ENCODE measurements at regions not wholly inside any gene's neighbourhood (a gene's known extent, or its start where the extent isn't known, plus 50 kb on each side); places are given as distances from the start of the nearest gene placed in this dataset.
"Not testable (repeated sequence)": the region's sequence is repeated elsewhere in the genome, so short reads cannot be mapped to it uniquely, and the experiment has no call there.

- in situ Hi-C loops (cut with HindIII; ENCODE audit: low sequenced_read_pairs), result no loop called here
Measured at GRCh38 chr9:108766626-108767161, 89.1 kb downstream of the ACTL7B start.

GRCh38 chr9:108765265-108765664 is 90.5 kb downstream of the ACTL7B start:
- in situ Hi-C loops (cut with HindIII; ENCODE audit: low sequenced_read_pairs), result no loop called here

GRCh38 chr9:108762348-108763055 is 93.3 kb downstream of the ACTL7B start:
- in situ Hi-C loops (cut with HindIII; ENCODE audit: low sequenced_read_pairs), result no loop called here

GRCh38 chr9:108761655-108762347 is 94.0 kb downstream of the ACTL7B start:
- in situ Hi-C loops (cut with HindIII; ENCODE audit: low sequenced_read_pairs), result no loop called here

DNA sequence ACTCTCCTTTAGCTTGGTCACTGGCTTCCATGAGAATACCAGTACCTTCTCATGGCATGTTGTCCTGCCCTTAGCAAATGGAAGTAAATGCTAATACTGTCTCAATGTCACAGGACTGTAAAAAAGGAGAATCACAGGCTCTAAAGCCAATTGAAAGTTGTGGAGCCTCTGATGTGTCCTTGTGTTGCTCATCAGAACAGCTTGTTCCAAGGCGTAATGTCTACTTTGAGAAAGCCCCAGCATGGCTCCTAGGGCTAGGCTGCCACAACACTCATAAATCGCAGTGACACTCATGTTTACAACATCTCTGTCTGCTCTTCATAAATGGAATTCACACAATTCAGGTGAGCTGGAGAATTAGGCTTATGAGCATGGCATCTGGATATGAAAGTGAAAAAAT is 94.9 kb downstream of the ACTL7B start:
- in situ Hi-C loops (cut with HindIII; ENCODE audit: low sequenced_read_pairs), result no loop called here

DNA sequence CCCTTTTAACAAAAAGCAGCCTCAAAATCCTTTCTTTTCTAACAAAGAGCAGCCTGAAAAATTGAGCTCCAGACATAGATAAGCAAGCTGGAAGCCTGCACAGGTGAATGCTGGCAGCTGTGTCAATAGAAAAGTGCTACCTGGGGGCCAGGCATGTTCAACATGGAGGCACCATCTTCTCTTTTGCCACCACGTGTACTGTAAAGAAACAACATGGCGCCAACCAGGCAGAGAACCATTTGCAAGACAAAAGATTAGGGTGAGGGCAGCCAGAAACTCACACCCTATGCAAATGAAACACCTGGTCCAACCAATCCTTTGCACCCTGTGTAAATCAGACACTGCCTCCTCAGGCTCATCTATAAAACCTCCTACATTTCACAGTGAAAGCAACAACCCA is 96.0 kb downstream of the ACTL7B start:
- in situ Hi-C loops (cut with HindIII; ENCODE audit: low sequenced_read_pairs), result no loop called here

- in situ Hi-C loops (cut with HindIII; ENCODE audit: low sequenced_read_pairs), result no loop called here
Measured at GRCh38 chr9:108759399-108759798, 96.4 kb downstream of the ACTL7B start.

- in situ Hi-C loops (cut with HindIII; ENCODE audit: low sequenced_read_pairs), result no loop called here
Measured at GRCh38 chr9:108756746-108757490, 98.9 kb downstream of the ACTL7B start.

GRCh38 chr9:108755979-108756378 is 99.8 kb downstream of the ACTL7B start:
- in situ Hi-C loops (cut with HindIII; ENCODE audit: low sequenced_read_pairs), result no loop called here

DNA sequence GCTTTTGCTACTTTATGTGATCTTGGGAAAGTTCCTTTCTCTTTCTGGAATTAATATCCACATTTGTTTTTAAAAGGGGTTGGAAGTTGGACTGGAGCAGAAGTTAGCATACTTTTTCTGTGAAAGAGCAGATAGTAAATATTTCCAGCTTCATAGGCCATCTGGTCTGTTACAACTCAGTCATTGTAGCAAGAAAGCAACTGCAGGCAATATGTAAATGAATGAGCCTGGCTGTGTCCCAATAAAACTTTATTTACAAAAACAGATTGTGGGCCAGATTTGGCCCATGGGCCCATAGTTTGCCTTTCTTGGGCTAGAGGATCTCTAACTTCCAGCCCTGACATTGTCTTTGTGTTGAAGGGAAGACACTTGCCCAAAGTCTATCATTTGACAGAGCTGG is 104.4 kb downstream of the ACTL7B start:
- in situ Hi-C loops (cut with HindIII; ENCODE audit: low sequenced_read_pairs), result no loop called here

DNA sequence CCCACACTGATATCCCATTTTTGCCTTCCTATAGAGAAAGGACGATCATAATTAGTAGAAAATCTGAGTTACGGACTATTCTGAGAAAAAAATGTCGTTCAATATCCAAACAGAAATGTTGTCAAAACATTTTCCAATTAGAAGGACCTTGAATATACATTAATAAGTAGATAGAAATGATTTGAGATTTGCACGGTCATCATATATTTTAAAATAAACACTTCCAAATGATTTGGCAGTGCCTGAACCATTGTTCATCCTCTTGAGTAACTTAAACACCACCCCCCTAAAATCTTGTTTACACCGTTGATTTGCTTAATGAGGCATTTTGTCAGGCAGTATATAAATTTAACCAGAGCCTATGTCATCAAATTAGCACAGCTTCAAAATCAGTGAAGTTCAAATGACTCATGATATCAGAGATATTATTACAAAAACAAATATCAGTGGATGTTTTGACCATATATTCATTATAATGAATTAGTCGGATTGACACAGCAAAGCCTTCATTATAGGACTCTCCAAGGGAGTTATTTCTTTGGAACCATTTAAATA is 105.0 kb downstream of the ACTL7B start:
- in situ Hi-C loops (cut with HindIII; ENCODE audit: low sequenced_read_pairs), result no loop called here

GRCh38 chr9:108748776-108749175 is 107.0 kb downstream of the ACTL7B start:
- in situ Hi-C loops (cut with HindIII; ENCODE audit: low sequenced_read_pairs), result no loop called here

DNA sequence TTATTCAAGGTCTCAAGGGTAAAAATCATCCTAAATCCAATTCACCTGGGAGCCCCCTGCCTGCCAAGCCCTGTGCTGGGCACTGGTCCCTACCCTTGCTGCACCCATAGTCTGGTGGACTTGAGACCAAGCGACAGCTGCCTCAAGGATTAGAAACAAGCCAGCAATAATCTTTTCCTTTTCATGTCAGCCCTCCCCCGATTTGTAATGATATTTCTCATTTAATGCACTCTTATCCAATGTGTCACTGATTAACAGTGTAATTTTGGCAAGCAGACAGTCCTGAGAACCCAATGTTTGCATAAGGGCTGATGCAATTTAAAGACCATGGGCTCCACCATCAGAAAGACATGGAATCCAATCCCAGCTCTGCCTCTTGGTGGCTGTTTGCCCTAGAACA is 108.9 kb downstream of the ACTL7B start:
- in situ Hi-C loops (cut with HindIII; ENCODE audit: low sequenced_read_pairs), result no loop called here

DNA sequence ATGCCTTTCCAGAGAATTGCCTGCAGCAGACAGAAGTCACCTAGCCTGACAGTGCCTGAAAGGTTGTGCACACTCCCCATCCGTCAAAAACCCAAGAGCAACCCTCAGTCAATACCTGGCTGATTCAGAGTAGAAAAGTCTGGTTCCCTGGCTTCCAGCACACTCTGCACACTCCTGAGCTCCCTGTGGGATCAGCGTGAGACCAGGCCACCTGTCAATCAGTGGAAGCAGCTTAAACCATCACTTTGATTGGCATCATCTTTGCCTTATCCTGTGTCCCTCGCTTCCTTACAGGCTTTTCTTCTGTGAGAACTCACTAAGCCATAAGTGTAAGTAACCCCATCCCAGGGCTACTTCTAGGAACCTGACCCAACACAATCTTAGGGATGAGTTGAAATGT is 109.8 kb downstream of the ACTL7B start:
- in situ Hi-C loops (cut with HindIII; ENCODE audit: low sequenced_read_pairs), result no loop called here

- in situ Hi-C loops (cut with HindIII; ENCODE audit: low sequenced_read_pairs), result no loop called here
Measured at GRCh38 chr9:108744641-108745040, 111.1 kb downstream of the ACTL7B start.

DNA sequence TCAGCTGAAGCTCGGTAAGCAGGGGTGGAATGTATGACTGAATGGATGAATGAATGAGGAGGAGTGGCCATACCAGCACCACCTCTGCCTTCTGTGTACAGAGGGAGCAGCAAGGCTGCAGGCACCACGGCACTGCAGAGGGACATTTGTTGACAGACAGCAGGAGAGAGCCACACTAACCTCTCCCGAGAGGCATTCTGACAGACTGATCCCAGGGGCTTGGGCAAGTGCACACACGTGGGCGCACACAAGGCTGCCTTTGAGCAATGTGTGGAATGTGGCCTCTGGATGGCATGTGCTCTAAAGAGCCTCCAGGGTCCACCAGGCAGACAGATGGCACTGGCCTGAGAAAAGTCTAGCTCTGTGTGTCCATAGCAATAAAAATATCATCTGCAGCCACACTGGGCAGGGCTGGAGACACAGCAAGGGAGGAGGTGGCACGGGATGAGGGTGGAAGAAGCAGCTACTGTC is 111.8 kb downstream of the ACTL7B start:
- in situ Hi-C loops (cut with HindIII; ENCODE audit: low sequenced_read_pairs), result no loop called here

DNA sequence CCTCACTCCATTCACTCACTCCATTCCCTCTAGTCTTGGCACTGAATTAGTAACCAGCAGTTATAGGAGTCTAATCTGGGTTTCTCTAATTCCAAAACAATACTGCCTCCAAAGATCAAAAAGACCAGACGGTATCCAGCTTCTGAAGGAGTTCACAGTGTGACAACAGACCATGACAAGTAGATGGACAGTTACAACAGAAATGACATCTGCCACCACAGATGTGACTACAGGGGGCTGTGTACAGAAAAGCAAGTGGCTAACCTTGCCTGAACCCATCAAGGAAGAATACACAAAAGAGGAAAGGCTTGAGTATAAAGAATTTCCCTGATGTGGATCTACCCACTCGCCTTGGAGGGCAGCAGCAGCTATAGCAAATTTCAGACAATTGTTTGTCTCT is 112.4 kb downstream of the ACTL7B start:
- in situ Hi-C loops (cut with HindIII; ENCODE audit: low sequenced_read_pairs), result no loop called here

GRCh38 chr9:108742191-108742590 is 113.6 kb downstream of the ACTL7B start:
- in situ Hi-C loops (cut with HindIII; ENCODE audit: low sequenced_read_pairs), result no loop called here

- in situ Hi-C loops (cut with HindIII; ENCODE audit: low sequenced_read_pairs), result not testable (repeated sequence)
Measured at GRCh38 chr9:108731292-108731691, 124.5 kb downstream of the ACTL7B start.

GRCh38 chr9:108727580-108728111 is 128.1 kb downstream of the ACTL7B start:
- in situ Hi-C loops (cut with HindIII; ENCODE audit: low sequenced_read_pairs), result no loop called here

- in situ Hi-C loops (cut with HindIII; ENCODE audit: low sequenced_read_pairs), result no loop called here
Measured at GRCh38 chr9:108724652-108725051, 131.1 kb downstream of the ACTL7B start.

Measured in endothelial cell of hepatic sinusoid (primary cell).